ENCODE measurements at regions not wholly inside any gene's neighbourhood (a gene's known extent, or its start where the extent isn't known, plus 50 kb on each side); places are given as distances from the start of the nearest gene placed in this dataset.

- TF ChIP-seq CTCF (IDR thresholded peaks at IDR 0.05; ENCODE audit: low read depth, low read length) (no peak), POLR2A (IDR thresholded peaks at IDR 0.05; ENCODE audit: extremely low read depth, insufficient read length) (no peak)
These were observed 58.4 kb downstream of the SLC25A47 start for GRCh38 chr14:100381395-100382105.
